ENCODE measurements at regions not wholly inside any gene's neighbourhood (a gene's known extent, or its start where the extent isn't known, plus 50 kb on each side); places are given as distances from the start of the nearest gene placed in this dataset.
A peak's percentile ranks its signal among the peaks of the same experiment; 100 is the strongest.

DNA sequence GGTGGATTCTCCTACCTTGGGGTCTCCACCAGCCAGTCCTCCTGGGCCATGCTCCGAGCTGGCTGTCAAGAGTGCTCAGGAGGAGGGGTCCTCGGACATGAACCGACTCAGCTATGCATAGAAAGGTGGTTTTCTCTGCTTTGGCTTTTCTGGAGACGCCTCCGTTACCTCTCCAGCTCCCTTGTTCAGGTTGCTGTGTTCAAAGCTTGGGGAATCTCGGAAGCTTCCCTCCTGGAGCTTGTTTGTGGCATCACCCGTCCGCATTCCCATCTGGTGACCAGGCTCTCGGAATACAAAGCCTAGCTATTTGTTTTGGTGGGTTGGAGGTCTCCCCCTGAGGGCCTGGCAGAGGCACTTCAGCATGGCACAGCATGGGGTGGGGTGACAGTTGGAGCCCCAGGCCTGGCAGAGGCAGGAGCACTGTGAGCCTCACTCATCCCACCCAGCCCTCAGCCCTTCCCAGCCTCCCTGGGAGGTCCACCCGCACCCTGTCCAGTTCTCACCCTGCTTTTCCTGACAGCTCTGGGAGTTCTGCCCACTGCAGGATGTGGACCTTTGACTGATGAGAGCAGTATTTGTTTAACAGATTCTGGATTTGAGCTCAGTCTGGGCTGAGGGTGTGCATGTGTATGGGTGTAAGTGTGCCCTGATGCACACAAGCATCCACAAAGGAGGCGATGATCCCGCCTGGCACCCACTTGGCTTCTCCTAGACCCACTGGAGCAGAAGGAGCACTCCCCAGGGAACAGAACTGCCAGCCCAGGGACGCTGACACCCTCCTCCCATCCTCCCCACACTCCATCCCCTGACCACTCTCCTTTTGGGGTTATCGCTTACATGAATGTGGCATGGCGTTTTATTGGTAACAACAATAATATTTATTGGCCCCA, 107.3 kb upstream of the HS6ST1 start:
- no peak for DNase-seq (ENCODE audit: extremely low read depth in 1 of 11, low read depth in 9 of 11, low spot score in 4 of 11)

DNA sequence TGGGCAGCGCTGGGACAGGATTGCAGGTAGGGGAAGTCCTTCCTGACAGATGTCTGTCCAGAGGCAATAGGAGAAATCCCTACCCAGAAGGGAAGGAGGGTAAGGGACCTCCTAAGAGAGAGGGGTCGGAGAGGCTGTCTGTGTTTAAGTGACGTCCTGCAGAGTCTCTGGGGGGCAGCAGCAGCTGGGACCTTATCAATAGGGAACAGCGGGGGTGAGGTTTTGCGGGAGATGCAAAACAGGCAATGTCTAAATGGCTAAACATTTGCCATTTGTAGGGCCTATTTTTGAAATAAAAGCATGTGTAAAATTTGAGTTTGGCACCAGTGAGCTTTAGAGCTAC, 108.7 kb upstream of the HS6ST1 start:
- no peak for DNase-seq (ENCODE audit: extremely low read depth in 1 of 11, low read depth in 9 of 11, low spot score in 4 of 11)

- DNase-seq (ENCODE audit: extremely low read depth in 1 of 11, low read depth in 9 of 11, low spot score in 4 of 11), result no peak
Observed at GRCh38 chr2:128428415-128428814, 109.7 kb upstream of the HS6ST1 start.

DNA sequence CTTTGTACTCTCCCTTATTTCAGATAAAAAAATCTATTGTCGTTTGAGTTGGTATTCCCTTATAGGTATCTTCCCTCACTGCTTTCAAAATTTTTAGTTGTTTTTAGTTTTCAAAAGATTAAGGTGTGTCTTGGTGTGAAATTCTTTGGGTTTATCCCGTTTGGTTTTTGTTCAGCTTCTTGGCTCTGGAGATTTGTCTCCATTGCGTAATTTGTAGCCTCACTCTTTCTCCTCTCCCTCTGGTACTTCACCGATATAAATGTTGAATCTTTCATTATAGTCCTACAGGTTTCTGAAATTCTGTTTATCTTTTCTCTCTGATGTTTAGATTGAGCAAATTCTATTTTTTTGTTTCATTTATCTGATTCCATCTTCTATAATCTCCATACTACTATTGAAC, 113.8 kb upstream of the HS6ST1 start:
- DNase-seq (ENCODE audit: extremely low read depth in 1 of 11, low read depth in 9 of 11, low spot score in 4 of 11), result no peak

DNA sequence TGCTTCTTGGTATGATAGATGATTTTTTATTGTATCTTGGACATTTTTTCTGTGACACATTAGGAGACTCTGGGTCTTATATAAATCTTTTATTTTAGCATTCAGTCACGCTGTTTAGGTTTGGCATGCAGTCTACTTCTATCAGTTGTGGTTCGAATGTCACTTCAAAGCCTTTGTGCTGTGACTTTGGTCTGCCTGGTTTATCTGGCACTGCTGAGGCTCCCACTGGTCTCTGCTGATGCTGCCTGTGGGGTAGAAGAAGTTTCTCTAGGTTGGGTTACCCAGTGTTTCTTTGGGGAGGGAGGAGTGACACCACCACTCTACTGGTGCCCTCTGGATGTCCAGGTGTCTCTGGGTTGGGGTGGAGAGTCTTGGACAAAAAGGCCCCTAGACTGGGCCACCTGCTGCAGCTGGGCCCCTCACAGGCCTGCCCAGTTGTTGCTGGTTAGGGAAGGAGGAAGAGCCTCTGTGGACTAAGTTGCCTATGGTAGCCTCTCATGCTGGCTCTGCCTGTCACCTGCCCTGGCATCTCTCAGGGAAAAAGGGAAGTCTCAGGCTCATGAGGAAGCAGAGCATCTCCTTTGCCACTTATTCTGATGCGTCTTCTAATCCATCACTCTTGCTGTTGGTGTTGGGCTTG, 115.4 kb upstream of the HS6ST1 start:
- DNase-seq (ENCODE audit: extremely low read depth in 1 of 11, low read depth in 9 of 11, low spot score in 4 of 11), result no peak

GRCh38 chr2:128435576-128436478, 117.2 kb upstream of the HS6ST1 start:
- no peak for DNase-seq (ENCODE audit: extremely low read depth in 1 of 11, low read depth in 9 of 11, low spot score in 4 of 11)

DNA sequence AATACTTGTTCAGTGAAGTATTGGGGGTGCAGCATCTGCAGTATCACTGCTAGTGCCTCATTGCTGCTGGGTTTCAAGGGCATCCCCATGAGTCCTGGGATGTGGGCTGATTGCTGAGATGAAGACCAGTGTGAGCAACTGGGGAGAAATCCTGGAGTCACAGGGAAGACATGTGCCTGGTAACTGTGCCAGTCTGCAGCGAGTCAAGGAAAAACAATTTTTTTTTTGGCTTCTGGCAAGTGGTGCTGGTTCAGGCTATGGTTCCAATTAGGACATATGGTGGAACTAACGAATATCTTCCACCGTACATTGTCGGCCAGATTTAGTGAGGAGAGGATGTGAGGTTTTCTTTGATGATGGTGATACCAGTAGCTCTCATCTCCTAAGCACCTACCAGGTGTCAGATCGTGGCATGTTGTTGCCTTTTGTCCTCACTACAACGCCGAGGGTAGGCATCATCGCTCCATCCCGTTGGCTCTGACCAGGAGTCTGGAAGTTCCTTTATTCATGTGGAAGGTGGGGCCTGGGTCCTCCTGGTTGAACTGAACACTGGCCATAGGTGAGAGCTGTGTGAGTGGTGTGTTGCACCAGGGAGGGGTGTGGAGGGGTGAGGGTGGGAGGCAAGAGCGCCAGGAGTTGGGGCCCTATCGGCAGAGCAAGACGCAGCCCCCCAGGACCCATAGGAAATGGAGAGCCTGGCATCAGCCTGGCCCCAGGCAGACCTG, 118.0 kb upstream of the HS6ST1 start:
- no peak for DNase-seq (ENCODE audit: extremely low read depth in 1 of 11, low read depth in 9 of 11, low spot score in 4 of 11)

GRCh38 chr2:128437204-128437565, 118.5 kb upstream of the HS6ST1 start:
- peak in 5 of 11 donors; percentile 35 to 55 (median 39) for DNase-seq (ENCODE audit: extremely low read depth in 1 of 11, low read depth in 9 of 11, low spot score in 4 of 11)

DNA sequence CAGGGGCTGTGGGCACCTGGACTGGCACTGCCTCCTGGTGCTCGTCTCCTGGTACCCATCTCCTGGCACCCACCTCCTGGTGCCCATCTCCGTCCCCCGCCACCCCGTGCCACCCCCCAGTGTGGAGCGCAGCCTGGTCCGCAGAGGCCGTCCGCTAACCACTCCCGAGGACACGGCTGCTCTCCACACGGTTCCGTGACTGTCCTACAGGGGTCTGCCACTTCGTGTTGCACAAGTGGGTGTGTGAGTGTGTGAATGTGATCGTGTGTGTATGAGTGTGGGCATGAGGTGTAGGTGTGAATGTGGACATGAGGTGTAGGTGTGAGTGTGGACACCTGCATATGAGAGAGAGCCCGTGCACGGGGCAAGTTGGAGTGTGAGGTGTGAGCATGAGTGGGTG, 119.4 kb upstream of the HS6ST1 start:
- DNase-seq (ENCODE audit: extremely low read depth in 1 of 11, low read depth in 9 of 11, low spot score in 4 of 11), result no peak

- DNase-seq (ENCODE audit: extremely low read depth in 1 of 11, low read depth in 9 of 11, low spot score in 4 of 11), result no peak
Observed at GRCh38 chr2:128438586-128438985, 119.9 kb upstream of the HS6ST1 start.

- DNase-seq (ENCODE audit: extremely low read depth in 1 of 11, low read depth in 9 of 11, low spot score in 4 of 11), result no peak
Observed at GRCh38 chr2:128439031-128439790, 120.5 kb upstream of the HS6ST1 start.

- no peak for DNase-seq (ENCODE audit: extremely low read depth in 1 of 11, low read depth in 9 of 11, low spot score in 4 of 11)
Observed at GRCh38 chr2:128439791-128440665, 121.4 kb upstream of the HS6ST1 start.

GRCh38 chr2:128440666-128441340, 122.1 kb upstream of the HS6ST1 start:
- DNase-seq (ENCODE audit: extremely low read depth in 1 of 11, low read depth in 9 of 11, low spot score in 4 of 11), result no peak

DNA sequence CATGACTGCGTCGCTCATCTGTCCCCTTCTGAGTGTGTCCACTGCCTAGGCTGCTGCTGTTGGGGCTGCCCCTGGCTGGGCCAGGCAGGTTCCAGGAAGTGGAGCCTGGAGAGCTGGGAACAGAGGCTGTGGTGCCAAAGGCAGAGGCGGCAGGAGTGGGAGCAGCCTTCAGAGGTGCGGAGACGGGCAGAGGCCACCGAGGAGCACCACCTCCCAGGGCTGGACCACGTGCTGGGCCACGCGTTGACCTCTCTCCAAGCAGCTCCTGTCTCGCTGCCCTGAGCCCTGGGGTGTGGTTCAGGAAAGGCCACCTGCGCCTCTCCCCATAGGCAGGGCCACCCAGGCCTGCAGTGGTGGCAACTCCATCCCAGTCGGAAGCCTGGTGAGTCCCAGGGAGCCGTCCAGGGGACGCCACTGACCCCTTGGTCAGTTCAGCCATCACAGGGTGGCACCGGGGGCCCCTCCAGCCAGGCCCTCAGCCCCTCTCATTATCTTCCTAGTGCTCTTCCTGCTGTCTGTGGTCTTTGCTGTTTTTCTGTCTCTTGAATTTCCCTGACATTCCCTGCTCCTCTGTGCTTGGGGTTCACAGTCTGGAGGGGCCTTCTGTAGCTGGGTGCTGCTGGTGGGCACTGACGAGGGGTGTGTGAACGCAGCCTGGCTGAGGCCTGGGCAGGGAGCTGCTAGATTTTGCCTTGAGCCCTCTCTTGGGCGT, 122.8 kb upstream of the HS6ST1 start:
- no peak for DNase-seq (ENCODE audit: extremely low read depth in 1 of 11, low read depth in 9 of 11, low spot score in 4 of 11)

DNA sequence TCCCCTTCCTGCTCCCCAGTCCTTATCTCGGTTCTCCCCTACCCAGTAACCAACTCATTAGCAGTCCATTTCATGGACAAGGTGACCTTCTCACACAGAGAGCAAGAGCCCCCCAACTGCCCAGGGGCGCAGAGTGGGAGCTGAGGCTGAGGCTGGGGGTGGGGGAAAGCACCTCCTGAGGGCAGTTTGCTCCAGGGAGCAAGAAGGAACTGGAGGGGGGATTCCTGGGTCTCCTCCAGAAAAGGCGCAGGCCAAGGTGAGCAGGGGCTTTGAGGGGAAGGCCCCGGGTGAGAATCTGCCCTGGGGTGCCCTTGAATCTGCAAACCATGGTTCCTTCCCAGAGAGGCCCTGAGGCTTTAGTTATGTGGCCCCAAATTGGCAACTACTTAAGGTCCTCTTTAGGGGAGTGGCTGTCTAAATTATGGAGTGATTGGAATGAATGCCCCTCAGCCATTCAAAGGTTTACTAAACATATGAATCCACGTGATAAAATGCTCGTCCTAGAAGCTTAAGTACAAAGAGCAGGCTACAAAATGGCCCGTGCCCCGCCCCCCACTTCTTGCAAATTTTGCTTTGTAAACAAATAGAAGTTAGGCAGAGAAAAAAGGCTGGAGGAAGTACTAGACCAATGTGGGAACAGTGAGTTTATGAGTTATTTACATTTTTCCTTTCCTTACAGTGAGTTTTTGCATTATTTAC, 123.5 kb upstream of the HS6ST1 start:
- peak in 1 of 11 donors; percentile 48 for DNase-seq (ENCODE audit: extremely low read depth in 1 of 11, low read depth in 9 of 11, low spot score in 4 of 11)

- DNase-seq (ENCODE audit: extremely low read depth in 1 of 11, low read depth in 9 of 11, low spot score in 4 of 11), result no peak
Observed at GRCh38 chr2:128442891-128443302, 124.2 kb upstream of the HS6ST1 start.
